Endometrium (tissue), 2 donors: ENCODE measurements at regions not wholly inside any gene's neighbourhood (a gene's known extent, or its start where the extent isn't known, plus 50 kb on each side); places are given as distances from the start of the nearest gene placed in this dataset.
"Not testable (repeated sequence)": the region's sequence is repeated elsewhere in the genome, so short reads cannot be mapped to it uniquely, and the experiment has no call there.

ENCODE experiments used
- FAIRE-seq: peaks from 2 replicates; lab custom pipeline; 2012; peaks lifted over from hg19 to GRCh38; lab: Jason Lieb, UNC
- donor health status: control.
- donor health status: control.

DNA sequence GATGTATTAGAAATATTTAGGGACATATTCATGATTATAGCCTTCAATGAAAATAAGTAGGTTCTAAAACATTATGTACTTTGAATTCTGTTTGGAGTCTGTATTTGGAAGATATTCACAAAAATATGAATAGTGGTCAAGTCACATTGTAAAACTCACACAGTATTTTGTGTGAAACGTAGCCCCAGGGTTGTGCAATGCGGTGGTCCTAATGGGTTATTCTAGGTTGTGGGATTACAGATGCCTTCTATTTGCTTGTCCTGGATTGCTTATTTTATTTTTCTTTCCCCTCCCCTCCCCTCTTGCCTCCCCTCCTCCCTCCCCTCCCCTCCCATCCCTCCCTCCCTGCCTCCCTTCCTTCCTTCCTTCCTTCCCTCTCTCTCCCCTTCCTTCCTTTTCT lies 93.7 kb upstream of the THUMPD2 start:
- no peak for FAIRE-seq

- no peak for FAIRE-seq
Observed at GRCh38 chr2:39871291-39871761, 92.3 kb upstream of the THUMPD2 start.

GRCh38 chr2:39870871-39871270 lies 91.8 kb upstream of the THUMPD2 start:
- no peak for FAIRE-seq

- no peak for FAIRE-seq
Observed at GRCh38 chr2:39867268-39867667, 88.2 kb upstream of the THUMPD2 start.

GRCh38 chr2:39865751-39866150 lies 86.7 kb upstream of the THUMPD2 start:
- no peak for FAIRE-seq

GRCh38 chr2:39863672-39864071 lies 84.6 kb upstream of the THUMPD2 start:
- FAIRE-seq = not testable (repeated sequence)

DNA sequence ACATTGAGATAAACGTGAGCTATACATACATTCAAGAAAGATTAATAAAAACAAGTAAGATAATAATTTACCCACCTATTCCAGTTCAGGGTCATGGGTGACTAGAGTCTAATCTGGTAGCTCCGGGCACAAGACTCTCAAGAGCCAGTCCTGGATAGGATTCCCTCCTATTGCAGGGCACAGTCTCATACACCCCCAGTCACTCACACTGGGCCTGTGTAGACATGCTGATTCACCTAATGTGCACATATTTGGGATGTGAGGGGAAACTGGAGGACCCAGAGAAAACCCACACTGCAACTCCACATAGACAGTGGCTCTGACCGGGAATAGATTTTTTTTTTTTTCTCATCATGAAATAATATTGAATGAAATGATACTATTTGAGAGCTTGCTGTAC lies 81.5 kb upstream of the THUMPD2 start:
- no peak for FAIRE-seq

DNA sequence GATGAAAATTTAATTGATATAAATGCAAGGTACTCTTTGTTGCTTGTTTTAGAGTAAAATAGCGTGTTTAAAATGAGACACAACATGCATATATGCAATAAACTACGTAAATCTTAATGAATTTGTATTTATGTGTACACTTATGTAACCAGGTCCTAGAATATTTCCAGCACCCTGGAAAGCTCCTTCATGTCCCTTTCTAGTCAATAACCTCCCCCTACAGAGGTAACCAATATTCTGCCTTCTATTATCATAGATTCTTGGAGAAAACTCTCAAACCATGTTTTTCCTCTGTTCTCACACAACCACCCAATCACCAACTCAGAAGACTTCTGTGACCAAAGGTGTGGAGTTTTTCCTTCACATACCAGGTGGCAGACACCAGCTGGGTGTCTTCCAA lies 79.6 kb upstream of the THUMPD2 start:
- no peak for FAIRE-seq

DNA sequence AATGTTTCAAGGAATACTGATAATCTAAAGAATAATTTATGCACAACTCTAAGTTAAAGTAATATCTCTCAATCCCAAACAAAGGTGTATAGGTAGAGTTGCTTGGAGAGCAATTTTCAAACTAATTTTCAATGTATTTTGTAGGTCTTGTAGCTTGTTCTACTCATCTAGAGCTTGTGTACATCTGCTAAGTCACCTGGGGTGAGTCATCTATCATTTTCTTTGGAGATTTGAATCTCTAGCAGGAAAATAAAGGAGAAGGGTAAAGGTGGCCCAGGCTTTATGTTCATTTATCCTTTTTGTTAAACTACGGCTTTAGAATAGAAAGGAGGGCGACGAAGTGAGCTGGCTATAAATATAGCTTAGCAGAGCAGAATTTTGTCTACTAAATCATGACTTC lies 76.8 kb upstream of the THUMPD2 start:
- FAIRE-seq = no peak

GRCh38 chr2:39854771-39855170 lies 75.7 kb upstream of the THUMPD2 start:
- FAIRE-seq = no peak

GRCh38 chr2:39852831-39853230 lies 73.8 kb upstream of the THUMPD2 start:
- no peak for FAIRE-seq

DNA sequence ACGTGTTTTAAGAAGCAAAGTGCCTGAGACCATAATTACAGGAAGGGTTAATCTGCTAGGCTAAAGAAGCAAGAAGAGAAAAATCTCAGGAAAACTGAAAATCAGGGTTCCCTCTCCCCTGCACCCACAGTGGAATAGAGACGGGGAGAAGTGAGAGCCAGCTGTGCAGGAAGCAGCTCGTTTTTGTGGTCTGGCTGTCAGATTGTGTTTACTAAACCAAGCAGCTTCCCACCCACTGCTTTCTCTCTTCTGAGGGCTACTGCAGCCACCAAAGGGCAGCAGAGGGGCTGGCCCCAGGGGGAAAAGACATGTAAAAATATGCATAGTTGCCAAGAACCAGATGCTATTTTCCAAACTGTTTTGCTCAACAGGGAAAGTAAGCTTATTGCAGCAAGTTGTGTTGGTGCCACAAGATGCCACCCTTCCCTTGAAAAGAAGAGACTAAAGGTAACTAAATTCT lies 72.6 kb upstream of the THUMPD2 start:
- FAIRE-seq = no peak

DNA sequence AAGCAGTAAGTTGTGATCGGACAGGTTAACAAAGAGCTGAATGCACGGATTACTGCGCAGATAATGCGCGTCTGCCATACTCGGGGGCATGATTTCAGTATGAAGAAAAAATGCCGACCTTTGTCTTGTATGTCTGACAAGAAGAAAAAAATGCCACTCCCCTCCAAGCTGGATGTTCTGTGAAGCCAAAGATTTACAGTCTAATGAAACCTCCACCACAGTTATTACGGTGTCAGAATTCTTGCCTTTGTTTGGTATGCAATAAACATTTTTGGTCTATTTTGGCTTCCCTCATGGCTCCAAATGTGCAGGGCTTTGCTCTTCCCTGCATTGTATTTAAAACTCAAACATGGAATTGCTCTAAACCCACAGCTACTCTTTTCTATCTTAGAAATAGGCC lies 72.2 kb upstream of the THUMPD2 start:
- FAIRE-seq = no peak

DNA sequence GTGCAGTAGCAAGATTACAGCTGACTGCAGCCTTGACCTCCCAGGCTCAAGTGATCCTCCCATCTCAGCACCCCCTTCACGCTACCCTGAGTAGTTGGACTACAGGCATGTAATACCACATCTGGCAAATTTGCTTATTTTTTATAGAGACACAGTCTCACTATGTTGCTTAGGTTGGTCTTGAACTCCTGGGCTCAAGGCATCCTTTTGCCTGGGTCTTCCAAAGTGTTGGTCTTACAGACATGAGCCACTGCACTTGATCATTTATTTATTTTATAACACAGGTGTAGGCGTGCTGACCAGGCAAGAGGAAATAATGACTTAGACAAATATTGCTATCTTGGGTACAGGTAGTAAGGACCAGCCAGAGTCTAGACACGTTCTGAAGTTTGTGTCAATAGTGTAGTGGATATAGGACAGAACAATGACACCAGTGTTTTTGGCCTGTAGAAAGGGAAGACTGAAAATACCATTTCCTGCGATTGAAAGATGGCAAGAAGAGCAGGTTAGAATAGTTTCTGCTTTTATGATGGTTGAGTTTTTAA lies 71.0 kb upstream of the THUMPD2 start:
- FAIRE-seq = no peak

- FAIRE-seq = no peak
Observed at GRCh38 chr2:39849064-39849463, 70.0 kb upstream of the THUMPD2 start.

- FAIRE-seq = no peak
Observed at GRCh38 chr2:39845460-39846146, 66.5 kb upstream of the THUMPD2 start.

DNA sequence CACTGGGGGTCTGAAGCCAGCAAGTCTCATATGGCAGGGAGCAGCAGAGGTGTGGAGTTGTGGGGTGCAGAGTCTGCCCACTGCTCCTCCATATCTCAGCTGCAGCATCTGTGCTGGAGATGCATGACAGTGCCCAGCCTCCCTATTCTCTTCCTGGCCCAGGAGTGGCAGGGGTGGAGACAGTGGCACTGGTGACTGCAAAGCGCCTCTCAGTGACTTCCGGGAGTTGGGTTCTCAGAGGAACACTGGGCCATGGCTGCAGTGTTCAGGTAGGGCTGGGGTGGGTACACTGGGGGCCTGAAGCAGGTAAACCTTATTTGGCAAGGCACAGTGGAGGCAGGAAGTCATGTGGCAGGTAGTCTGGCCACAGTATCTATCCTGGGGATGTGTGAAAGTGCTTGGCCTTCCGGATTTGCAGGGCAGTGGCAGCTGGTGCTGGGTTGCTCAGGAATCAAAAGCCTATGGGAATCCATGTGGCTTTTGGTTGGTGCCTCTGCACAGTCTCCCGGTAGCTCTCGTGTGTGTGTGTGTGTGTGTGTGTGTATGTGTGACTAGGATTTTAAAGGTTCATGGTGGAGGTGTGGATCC lies 60.3 kb upstream of the THUMPD2 start:
- FAIRE-seq = no peak

DNA sequence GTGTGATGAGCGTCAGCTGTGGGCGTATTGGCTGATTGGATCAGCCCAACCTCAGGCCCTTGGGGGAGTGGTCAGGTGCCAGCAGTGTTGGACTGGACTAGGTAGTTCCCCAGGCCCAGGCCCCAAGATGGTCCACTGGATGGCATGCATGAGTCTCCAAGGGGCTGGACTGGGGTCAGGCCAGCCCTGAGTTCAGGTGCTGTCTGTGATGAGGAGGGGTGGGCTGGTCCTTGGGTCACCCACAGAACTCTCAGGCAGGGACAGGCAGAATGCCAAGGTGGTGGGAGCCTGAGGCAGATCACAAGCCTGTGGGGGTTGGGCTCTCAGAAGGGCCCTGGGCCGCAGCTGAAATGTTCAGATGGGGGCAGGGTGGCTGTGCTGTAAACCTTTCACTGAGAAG lies 59.5 kb upstream of the THUMPD2 start:
- no peak for FAIRE-seq

DNA sequence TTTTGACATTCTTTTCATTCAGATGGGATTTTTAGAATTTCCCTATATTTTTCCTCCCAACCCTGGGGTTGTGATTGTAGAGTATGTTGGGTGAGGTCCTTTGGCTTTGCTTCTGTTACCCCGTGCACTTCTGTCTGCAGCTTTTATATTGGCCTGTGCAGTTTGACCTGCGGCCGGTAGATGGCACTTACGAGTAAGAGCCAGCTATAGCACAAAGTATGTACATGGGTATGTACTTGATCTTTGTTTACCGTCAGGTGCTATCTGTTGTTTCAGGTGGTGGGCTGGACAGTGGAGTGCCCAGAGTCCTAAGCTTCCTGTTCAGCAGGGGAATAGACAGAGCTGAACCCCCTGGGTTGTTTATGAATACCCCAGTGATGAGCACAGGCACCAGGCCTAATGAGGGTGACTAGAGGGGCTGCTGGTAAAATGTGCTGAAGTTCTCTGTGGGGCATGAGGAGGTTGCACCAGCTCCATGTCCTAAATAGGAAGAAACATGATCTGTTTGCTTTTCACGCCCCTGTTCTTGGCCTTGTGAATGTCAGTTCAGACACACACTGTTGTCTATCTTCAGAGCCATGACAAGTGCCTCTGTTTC lies 58.9 kb upstream of the THUMPD2 start:
- FAIRE-seq = no peak

DNA sequence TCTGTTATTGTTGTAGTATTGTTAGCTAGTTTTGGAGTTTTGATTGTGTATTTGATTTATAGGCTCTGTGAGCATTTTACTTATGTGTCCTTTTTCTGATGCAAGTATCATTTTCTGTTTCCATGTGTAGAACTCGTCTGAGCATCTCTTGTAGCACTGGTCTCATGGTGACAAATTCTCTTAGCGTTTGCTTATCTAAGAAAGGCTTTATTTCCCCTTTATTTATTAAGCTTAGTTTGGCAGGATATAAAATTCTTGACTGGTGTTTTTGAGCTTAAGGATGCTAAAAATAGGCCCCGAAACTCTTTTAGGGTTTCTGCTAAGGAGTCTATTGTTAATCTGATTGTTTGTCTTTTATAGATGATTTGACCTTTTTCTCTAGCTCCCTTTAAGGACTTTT lies 57.6 kb upstream of the THUMPD2 start:
- no peak for FAIRE-seq

GRCh38 chr2:39834426-39834825 lies 55.4 kb upstream of the THUMPD2 start:
- no peak for FAIRE-seq

DNA sequence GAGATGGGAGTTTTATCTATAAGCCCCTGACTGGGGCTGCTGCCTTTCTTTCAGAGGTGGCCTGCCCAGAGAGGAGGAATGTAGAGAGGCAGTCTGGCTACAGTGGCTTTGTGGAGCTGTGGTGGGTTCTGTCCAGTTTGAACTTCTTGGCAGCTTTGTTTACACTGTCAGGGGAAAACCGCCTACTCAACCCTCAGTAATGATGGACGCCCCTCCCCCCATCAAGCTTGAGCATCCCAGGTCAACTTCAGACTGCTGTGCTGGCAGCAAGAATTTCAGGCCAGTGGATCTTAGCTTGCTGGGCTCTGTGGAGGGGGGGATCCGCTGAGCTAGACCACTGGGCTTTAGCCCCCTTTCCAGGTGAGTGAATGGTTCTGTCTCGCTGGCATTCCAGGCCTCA lies 51.6 kb upstream of the THUMPD2 start:
- FAIRE-seq = not testable (repeated sequence)
